H1 (cell line): ENCODE measurements at regions not wholly inside any gene's neighbourhood (a gene's known extent, or its start where the extent isn't known, plus 50 kb on each side); places are given as distances from the start of the nearest gene placed in this dataset.

Experiments
- CTCF ChIA-PET: fragments of 300-600 bp; sonication (Branson Sonifier 250); formaldehyde crosslinking; loops from one replicate; lab custom pipeline; 2021; ENCODE audit not compliant: partially characterized antibody; lab: Charles Lee
- POLR2A ChIA-PET: fragments of 300-600 bp; sonication (Branson Sonifier 250); formaldehyde crosslinking; loops from one replicate; lab custom pipeline; 2021; ENCODE audit warnings: inconsistent platforms; ENCODE audit not compliant: partially characterized antibody; lab: Charles Lee
- DNase-seq, 2 experiments: peaks; one replicate each; pipeline versions ENCODE4 v3.0.0 to v3.0.0-alpha.2; 2010 to 2022; ENCODE audit warnings: low spot score in 2 of 2, low read depth in 1 of 2, mixed read lengths in 1 of 2
- FAIRE-seq: peaks from 2 replicates; lab custom pipeline; 2011; peaks lifted over from hg19 to GRCh38; lab: Jason Lieb, UNC
- H2AFZ ChIP-seq: 2 replicates; pipeline ENCODE4 v1.8.1; 2012; ENCODE audit warnings: low read length, inconsistent platforms
- H2AK5ac ChIP-seq: 2 replicates; pipeline ENCODE4 v1.6.1; 2013; ENCODE audit warnings: low read depth, low read length
- H2BK120ac ChIP-seq: replicated peaks from 2 replicates; pipeline ENCODE3; 2013; ENCODE audit warnings: low read depth, low read length, inconsistent platforms
- H2BK12ac ChIP-seq: 2 replicates; pipeline ENCODE4 v1.6.1; 2013; ENCODE audit warnings: low read depth, low read length
- H2BK15ac ChIP-seq: 2 replicates; pipeline ENCODE4 v1.6.1; 2013; ENCODE audit warnings: low read length
- H2BK20ac ChIP-seq: 2 replicates; pipeline ENCODE4 v1.6.1; 2013; ENCODE audit warnings: low read length
- H2BK5ac ChIP-seq: 2 replicates; pipeline ENCODE4 v1.6.1; 2013; ENCODE audit warnings: low read depth, low read length
- H3K14ac ChIP-seq: 2 replicates; pipeline ENCODE4 v1.6.1; 2013; ENCODE audit warnings: inconsistent platforms; ENCODE audit not compliant: insufficient read length
- H3K18ac ChIP-seq: 2 replicates; pipeline ENCODE4 v1.6.1; 2013; ENCODE audit warnings: low read length; ENCODE audit errors: extremely low read depth
- H3K23ac ChIP-seq: 2 replicates; pipeline ENCODE4 v1.6.1; 2013; ENCODE audit warnings: inconsistent platforms; ENCODE audit not compliant: insufficient read length
- H3K23me2 ChIP-seq: 2 replicates; pipeline ENCODE4 v1.6.1; 2013; ENCODE audit warnings: low read depth, low read length
- H3K27ac ChIP-seq: 2 replicates; pipeline ENCODE4 v1.6.1; 2011; ENCODE audit warnings: low read depth, low read length, inconsistent platforms
- H3K27me3 ChIP-seq, 4 experiments: replicated peaks in 1 of 4; 1 replicate in 1 of 4; 2 replicates in 3 of 4; pipeline versions ENCODE4 v1.6.1 to v1.8.1; 2011 to 2013; ENCODE audit warnings: low read length in 3 of 4, mild to moderate bottlenecking in 3 of 4, inconsistent platforms in 2 of 4, mixed read lengths in 2 of 4, moderate library complexity in 1 of 4; ENCODE audit not compliant: control insufficient read depth in 3 of 4, insufficient read depth in 3 of 4; ENCODE audit errors: extremely low read depth in 1 of 4
- H3K36me3 ChIP-seq, 4 experiments: 2 replicates each; pipeline versions ENCODE4 v1.6.1 to v1.8.1; 2011 to 2013; ENCODE audit warnings: mild to moderate bottlenecking in 4 of 4, low read length in 3 of 4, moderate library complexity in 2 of 4, control low read depth in 1 of 4, inconsistent platforms in 1 of 4; ENCODE audit not compliant: insufficient read depth in 4 of 4, control insufficient read depth in 2 of 4
- H3K4ac ChIP-seq: replicated peaks from 2 replicates; pipeline ENCODE3; 2013; ENCODE audit warnings: low read length, low read depth, mixed read lengths, inconsistent platforms; ENCODE audit not compliant: insufficient read length
- H3K4me1 ChIP-seq, 4 experiments: replicated peaks in 1 of 4; 1 replicate in 1 of 4; 2 replicates in 3 of 4; pipeline versions ENCODE4 v1.6.1 to v1.8.1; 2011 to 2013; ENCODE audit warnings: low read length in 3 of 4, inconsistent platforms in 2 of 4, mixed read lengths in 1 of 4; ENCODE audit not compliant: insufficient read depth in 4 of 4, control insufficient read depth in 3 of 4
- H3K4me2 ChIP-seq, 2 experiments: 2 replicates each; pipeline versions ENCODE4 v1.6.1 to v1.8.1; 2011 to 2013; ENCODE audit warnings: low read depth in 2 of 2, low read length in 2 of 2, control low read depth in 1 of 2, inconsistent platforms in 1 of 2, mild to moderate bottlenecking in 1 of 2; ENCODE audit not compliant: insufficient read depth in 1 of 2
- H3K4me3 ChIP-seq, 4 experiments: fragments of 200-600, 300-600 bp in 1 of 4; sonication (generic), shearing (Covaris generic), sonication (Bioruptor Twin) in 1 of 4; 2 replicates each; pipeline versions ENCODE4 v1.5.1 to v1.8.1; 2011 to 2016; ENCODE audit warnings: low read length in 4 of 4, low read depth in 3 of 4, control low read depth in 2 of 4, inconsistent platforms in 2 of 4, mild to moderate bottlenecking in 2 of 4, mixed read lengths in 1 of 4, moderate library complexity in 1 of 4; ENCODE audit not compliant: insufficient read depth in 2 of 4; ENCODE audit errors: extremely low read depth in 1 of 4
- H3K56ac ChIP-seq: replicated peaks from 2 replicates; pipeline ENCODE3; 2013; ENCODE audit warnings: low read depth, mild to moderate bottlenecking, mixed read lengths, low read length, inconsistent platforms; ENCODE audit not compliant: insufficient read length
- H3K79me1 ChIP-seq: 2 replicates; pipeline ENCODE4 v1.6.1; 2013; ENCODE audit warnings: low read depth, low read length, control low read depth
- H3K79me2 ChIP-seq, 2 experiments: 2 replicates each; pipeline versions ENCODE4 v1.6.1 to v1.8.1; 2012 to 2013; ENCODE audit warnings: low read length in 2 of 2, mild to moderate bottlenecking in 2 of 2, inconsistent platforms in 1 of 2; ENCODE audit not compliant: insufficient read depth in 2 of 2, control insufficient read depth in 1 of 2
- H3K9ac ChIP-seq, 4 experiments: replicated peaks in 1 of 4; 1 replicate in 1 of 4; 2 replicates in 3 of 4; pipeline versions ENCODE4 v1.6.1 to v1.8.1; 2011 to 2013; ENCODE audit warnings: low read depth in 3 of 4, low read length in 3 of 4, control low read depth in 2 of 4, mild to moderate bottlenecking in 2 of 4, moderate library complexity in 2 of 4, inconsistent platforms in 1 of 4; ENCODE audit errors: extremely low read depth in 1 of 4
- H3K9me3 ChIP-seq, 2 experiments: 2 replicates each; pipeline versions ENCODE4 v1.6.1 to v1.8.1; 2012 to 2013; ENCODE audit warnings: mild to moderate bottlenecking in 2 of 2, moderate library complexity in 2 of 2, control low read depth in 1 of 2, inconsistent platforms in 1 of 2, low read depth in 1 of 2, low read length in 1 of 2, mixed read lengths in 1 of 2; ENCODE audit not compliant: insufficient read depth in 2 of 2
- H4K20me1 ChIP-seq, 2 experiments: replicated peaks in 1 of 2; 2 replicates each; pipeline versions ENCODE3 to v1.8.1; 2011 to 2013; ENCODE audit warnings: inconsistent platforms in 2 of 2, low read length in 2 of 2, mild to moderate bottlenecking in 1 of 2; ENCODE audit not compliant: insufficient read depth in 2 of 2, control insufficient read depth in 1 of 2
- H4K5ac ChIP-seq: 2 replicates; pipeline ENCODE4 v1.6.1; 2013; ENCODE audit warnings: low read length, low read depth, mixed read lengths, inconsistent platforms; ENCODE audit not compliant: insufficient read length
- H4K8ac ChIP-seq: 2 replicates; pipeline ENCODE4 v1.8.0; 2013; ENCODE audit warnings: mild to moderate bottlenecking, moderate library complexity, low read length, inconsistent platforms; ENCODE audit not compliant: insufficient read depth; ENCODE audit errors: extremely low read depth
- H4K91ac ChIP-seq: replicated peaks from 2 replicates; pipeline ENCODE3; 2013; ENCODE audit warnings: low read length, mixed read lengths, inconsistent platforms; ENCODE audit not compliant: insufficient read length
- NRF1 ChIP-seq: IDR thresholded peaks from 2 replicates; pipeline ENCODE4 v1.6.1; 2011; ENCODE audit warnings: mild to moderate bottlenecking, low read depth, low read length, improper control_type of control experiment
- RAD21 ChIP-seq, 2 experiments: IDR thresholded peaks in 1 of 2; conservative IDR thresholded peaks in 1 of 2; 2 replicates each; pipeline ENCODE4 v1.6.1; 2011; ENCODE audit warnings: low read depth in 2 of 2, low read length in 2 of 2, improper control_type of control experiment in 1 of 2, inconsistent platforms in 1 of 2, mild to moderate bottlenecking in 1 of 2, moderate library complexity in 1 of 2
- SIN3A ChIP-seq, 2 experiments: IDR thresholded peaks in 1 of 2; conservative IDR thresholded peaks in 1 of 2; 2 replicates each; pipeline ENCODE4 v1.6.1; 2011 to 2012; ENCODE audit warnings: low read length in 2 of 2, improper control_type of control experiment in 1 of 2, low read depth in 1 of 2, mild to moderate bottlenecking in 1 of 2
- TAF1 ChIP-seq: IDR thresholded peaks from 2 replicates; pipeline ENCODE4 v1.6.1; 2011; ENCODE audit warnings: mild to moderate bottlenecking, low read depth, low read length
- TAF7 ChIP-seq: optimal IDR thresholded peaks from 2 replicates; pipeline ENCODE3; 2011; ENCODE audit warnings: low read depth, mild to moderate bottlenecking, inconsistent platforms, low read length, moderate library complexity, borderline replicate concordance
- TCF12 ChIP-seq: IDR thresholded peaks from 2 replicates; pipeline ENCODE4 v1.6.1; 2011; ENCODE audit warnings: low read depth, mild to moderate bottlenecking, low read length
- TEAD4 ChIP-seq: IDR thresholded peaks from 2 replicates; pipeline ENCODE4 v1.6.1; 2012; ENCODE audit warnings: low read depth, low read length, inconsistent platforms, mixed read lengths
- WGBS, 2 experiments: shearing (Covaris generic) in 1 of 2; methylation state at CpG; one replicate each; pipeline versions ENCODE4 v1.1.6 to v1.1.7; 2013 to 2015; ENCODE audit warnings: low lambda C conversion rate in 2 of 2, mixed read lengths in 2 of 2, inconsistent platforms in 1 of 2, low coverage in 1 of 2, missing lambda C conversion rate in 1 of 2; ENCODE audit not compliant: insufficient replicate concordance in 2 of 2, insufficient coverage in 1 of 2, insufficient read length in 1 of 2; ENCODE audit errors: extremely low coverage in 1 of 2, missing lambda C conversion rate in 1 of 2; 5-methylcytosine and 5-hydroxymethylcytosine counted together
- TF ChIP-seq, protein P1 (sequence below): IDR thresholded peaks from 2 replicates; pipeline ENCODE4 v1.6.1; 2012; ENCODE audit warnings: inconsistent platforms
- TF ChIP-seq, protein P2 (sequence below), 3 experiments: IDR thresholded peaks; 1 replicate in 2 of 3; 2 replicates in 1 of 3; pipeline versions ENCODE4 v1.5.1 to v1.6.1; 2011; ENCODE audit warnings: low read length in 3 of 3, mild to moderate bottlenecking in 3 of 3, inconsistent platforms in 2 of 3, low read depth in 1 of 3, moderate library complexity in 1 of 3; ENCODE audit not compliant: insufficient read depth in 1 of 3; ENCODE audit errors: control extremely low read depth in 1 of 3

DNA sequence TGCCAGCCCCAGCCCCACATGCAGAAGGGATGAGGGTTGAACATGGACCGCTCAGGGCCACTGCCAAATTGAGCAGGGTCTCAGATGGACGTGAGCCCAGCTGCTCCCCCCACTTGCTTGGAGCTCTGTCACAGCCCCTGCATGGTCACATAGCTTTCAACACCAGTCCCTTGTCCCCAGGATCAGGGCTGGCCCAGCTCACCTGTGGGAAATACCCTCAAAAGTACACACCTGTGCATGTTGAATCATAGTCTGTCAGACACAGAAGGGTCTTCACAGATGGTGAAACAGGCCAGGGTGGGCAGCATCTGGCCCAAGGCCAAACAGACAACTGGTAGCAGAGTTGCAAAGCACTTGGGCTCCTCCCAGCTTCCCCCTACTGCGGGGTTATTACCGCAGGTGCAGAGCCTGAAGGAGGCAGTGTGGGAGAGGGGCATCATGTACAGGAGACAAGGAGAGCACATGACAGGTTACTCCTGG, 77.6 kb upstream of the UNC5B start:
- Histone ChIP-seq H3K79me1 (no peaks in the 10 kb centered on the region), H4K20me1 (no peaks in the 10 kb centered on the region), H3K4me1 (peaks cover 2 to 11% (median 6%) of the 10 kb centered on the region in 4 experiments), H3K4me3 (no peak overlapping the region), H4K8ac (no peak overlapping the region), H3K9me3 (no peaks in the 10 kb centered on the region), H4K5ac (no peak overlapping the region), H3K4me2 (no peak overlapping the region), H3K14ac (no peak overlapping the region), H3K56ac (no peak overlapping the region), H3K23me2 (no peaks in the 10 kb centered on the region), H2AFZ (no peak overlapping the region), H3K27ac (no peak overlapping the region)
- no peak for FAIRE-seq
- CTCF ChIA-PET: interaction anchor here (0.6 to 3.5 kb wide), 16 partner anchors 9 to 231 kb away, joined by 3 to 20 read pairs (median 4); no protein-coding TSS in a partner anchor
- TF ChIP-seq TCF12: no peak
- TF ChIP-seq TAF7: no peak
- TF ChIP-seq SIN3A (conservative IDR thresholded peaks at IDR 0.05 in 1 of 2, IDR thresholded peaks at IDR 0.05 in 1 of 2; ENCODE audit: low read depth in 1 of 2, low read length in 2 of 2): no peak
- TF ChIP-seq RAD21 (IDR thresholded peaks at IDR 0.05 in 1 of 2, conservative IDR thresholded peaks at IDR 0.05 in 1 of 2; ENCODE audit: low read depth in 2 of 2, low read length in 2 of 2): peak; percentile 22 to 55; a peak in 3 of 4 replicates
- TF ChIP-seq TEAD4: no peak
- no peak for TF ChIP-seq NRF1
- no peak for TF ChIP-seq TAF1
- TF ChIP-seq, protein P1, sequence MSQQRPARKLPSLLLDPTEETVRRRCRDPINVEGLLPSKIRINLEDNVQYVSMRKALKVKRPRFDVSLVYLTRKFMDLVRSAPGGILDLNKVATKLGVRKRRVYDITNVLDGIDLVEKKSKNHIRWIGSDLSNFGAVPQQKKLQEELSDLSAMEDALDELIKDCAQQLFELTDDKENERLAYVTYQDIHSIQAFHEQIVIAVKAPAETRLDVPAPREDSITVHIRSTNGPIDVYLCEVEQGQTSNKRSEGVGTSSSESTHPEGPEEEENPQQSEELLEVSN: no peak
- TF ChIP-seq, protein P2, sequence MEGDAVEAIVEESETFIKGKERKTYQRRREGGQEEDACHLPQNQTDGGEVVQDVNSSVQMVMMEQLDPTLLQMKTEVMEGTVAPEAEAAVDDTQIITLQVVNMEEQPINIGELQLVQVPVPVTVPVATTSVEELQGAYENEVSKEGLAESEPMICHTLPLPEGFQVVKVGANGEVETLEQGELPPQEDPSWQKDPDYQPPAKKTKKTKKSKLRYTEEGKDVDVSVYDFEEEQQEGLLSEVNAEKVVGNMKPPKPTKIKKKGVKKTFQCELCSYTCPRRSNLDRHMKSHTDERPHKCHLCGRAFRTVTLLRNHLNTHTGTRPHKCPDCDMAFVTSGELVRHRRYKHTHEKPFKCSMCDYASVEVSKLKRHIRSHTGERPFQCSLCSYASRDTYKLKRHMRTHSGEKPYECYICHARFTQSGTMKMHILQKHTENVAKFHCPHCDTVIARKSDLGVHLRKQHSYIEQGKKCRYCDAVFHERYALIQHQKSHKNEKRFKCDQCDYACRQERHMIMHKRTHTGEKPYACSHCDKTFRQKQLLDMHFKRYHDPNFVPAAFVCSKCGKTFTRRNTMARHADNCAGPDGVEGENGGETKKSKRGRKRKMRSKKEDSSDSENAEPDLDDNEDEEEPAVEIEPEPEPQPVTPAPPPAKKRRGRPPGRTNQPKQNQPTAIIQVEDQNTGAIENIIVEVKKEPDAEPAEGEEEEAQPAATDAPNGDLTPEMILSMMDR (IDR thresholded peaks at IDR 0.05; ENCODE audit: control extremely low read depth in 1 of 3, insufficient read depth in 1 of 3, low read depth in 1 of 3, low read length in 3 of 3): peak; percentile 46 to 50 (median 48)
- TF ChIP-seq, all 59 proteins: peak for 2
- Histone ChIP-seq H3K9ac (no peak overlapping the region), H3K18ac (no peak overlapping the region), H3K27me3 (no peaks in the 10 kb centered on the region; a peak in 1 of 7 replicates), H2BK12ac (no peak overlapping the region), H3K79me2 (no peaks in the 10 kb centered on the region), H4K91ac (no peak overlapping the region), H3K36me3 (no peaks in the 10 kb centered on the region), H3K4ac (no peak overlapping the region), H2AK5ac (no peak overlapping the region), H2BK120ac (no peak overlapping the region), H3K23ac (no peak overlapping the region), H2BK15ac (no peak overlapping the region), H2BK20ac (no peak overlapping the region), H2BK5ac (no peak overlapping the region)
- no peak for DNase-seq
- WGBS, 2 experiments: 87% methylated on average over 4 of the region's 4 CpGs; no CpG with 5 or more reads in 1 of the 2 experiments
- POLR2A ChIA-PET: interaction anchor here (0.6 to 1.3 kb wide), 2 partner anchors 8 to 83 kb away, joined by 3 read pairs; no protein-coding TSS in a partner anchor
